H1 (cell line): ENCODE measurements at regions not wholly inside any gene's neighbourhood (a gene's known extent, or its start where the extent isn't known, plus 50 kb on each side); places are given as distances from the start of the nearest gene placed in this dataset.

ENCODE experiments used
- CTCF ChIA-PET: fragments of 300-600 bp; sonication (Branson Sonifier 250); formaldehyde crosslinking; loops from one replicate; lab custom pipeline; 2021; ENCODE audit not compliant: partially characterized antibody; lab: Charles Lee
- POLR2A ChIA-PET: fragments of 300-600 bp; sonication (Branson Sonifier 250); formaldehyde crosslinking; loops from one replicate; lab custom pipeline; 2021; ENCODE audit warnings: inconsistent platforms; ENCODE audit not compliant: partially characterized antibody; lab: Charles Lee
- DNase-seq, 2 experiments: peaks; one replicate each; pipeline versions ENCODE4 v3.0.0 to v3.0.0-alpha.2; 2010 to 2022; ENCODE audit warnings: low spot score in 2 of 2, low read depth in 1 of 2, mixed read lengths in 1 of 2
- FAIRE-seq: peaks from 2 replicates; lab custom pipeline; 2011; peaks lifted over from hg19 to GRCh38; lab: Jason Lieb, UNC
- H2AFZ ChIP-seq: 2 replicates; pipeline ENCODE4 v1.8.1; 2012; ENCODE audit warnings: low read length, inconsistent platforms
- H2AK5ac ChIP-seq: 2 replicates; pipeline ENCODE4 v1.6.1; 2013; ENCODE audit warnings: low read depth, low read length
- H2BK120ac ChIP-seq: replicated peaks from 2 replicates; pipeline ENCODE3; 2013; ENCODE audit warnings: low read depth, low read length, inconsistent platforms
- H2BK12ac ChIP-seq: 2 replicates; pipeline ENCODE4 v1.6.1; 2013; ENCODE audit warnings: low read depth, low read length
- H2BK15ac ChIP-seq: 2 replicates; pipeline ENCODE4 v1.6.1; 2013; ENCODE audit warnings: low read length
- H2BK20ac ChIP-seq: 2 replicates; pipeline ENCODE4 v1.6.1; 2013; ENCODE audit warnings: low read length
- H2BK5ac ChIP-seq: 2 replicates; pipeline ENCODE4 v1.6.1; 2013; ENCODE audit warnings: low read depth, low read length
- H3K14ac ChIP-seq: 2 replicates; pipeline ENCODE4 v1.6.1; 2013; ENCODE audit warnings: inconsistent platforms; ENCODE audit not compliant: insufficient read length
- H3K18ac ChIP-seq: 2 replicates; pipeline ENCODE4 v1.6.1; 2013; ENCODE audit warnings: low read length; ENCODE audit errors: extremely low read depth
- H3K23ac ChIP-seq: 2 replicates; pipeline ENCODE4 v1.6.1; 2013; ENCODE audit warnings: inconsistent platforms; ENCODE audit not compliant: insufficient read length
- H3K23me2 ChIP-seq: 2 replicates; pipeline ENCODE4 v1.6.1; 2013; ENCODE audit warnings: low read depth, low read length
- H3K27ac ChIP-seq: 2 replicates; pipeline ENCODE4 v1.6.1; 2011; ENCODE audit warnings: low read depth, low read length, inconsistent platforms
- H3K27me3 ChIP-seq, 4 experiments: replicated peaks in 1 of 4; 1 replicate in 1 of 4; 2 replicates in 3 of 4; pipeline versions ENCODE4 v1.6.1 to v1.8.1; 2011 to 2013; ENCODE audit warnings: low read length in 3 of 4, mild to moderate bottlenecking in 3 of 4, inconsistent platforms in 2 of 4, mixed read lengths in 2 of 4, moderate library complexity in 1 of 4; ENCODE audit not compliant: control insufficient read depth in 3 of 4, insufficient read depth in 3 of 4; ENCODE audit errors: extremely low read depth in 1 of 4
- H3K36me3 ChIP-seq, 4 experiments: 2 replicates each; pipeline versions ENCODE4 v1.6.1 to v1.8.1; 2011 to 2013; ENCODE audit warnings: mild to moderate bottlenecking in 4 of 4, low read length in 3 of 4, moderate library complexity in 2 of 4, control low read depth in 1 of 4, inconsistent platforms in 1 of 4; ENCODE audit not compliant: insufficient read depth in 4 of 4, control insufficient read depth in 2 of 4
- H3K4ac ChIP-seq: replicated peaks from 2 replicates; pipeline ENCODE3; 2013; ENCODE audit warnings: low read length, low read depth, mixed read lengths, inconsistent platforms; ENCODE audit not compliant: insufficient read length
- H3K4me1 ChIP-seq, 4 experiments: replicated peaks in 1 of 4; 1 replicate in 1 of 4; 2 replicates in 3 of 4; pipeline versions ENCODE4 v1.6.1 to v1.8.1; 2011 to 2013; ENCODE audit warnings: low read length in 3 of 4, inconsistent platforms in 2 of 4, mixed read lengths in 1 of 4; ENCODE audit not compliant: insufficient read depth in 4 of 4, control insufficient read depth in 3 of 4
- H3K4me2 ChIP-seq, 2 experiments: 2 replicates each; pipeline versions ENCODE4 v1.6.1 to v1.8.1; 2011 to 2013; ENCODE audit warnings: low read depth in 2 of 2, low read length in 2 of 2, control low read depth in 1 of 2, inconsistent platforms in 1 of 2, mild to moderate bottlenecking in 1 of 2; ENCODE audit not compliant: insufficient read depth in 1 of 2
- H3K4me3 ChIP-seq, 4 experiments: fragments of 200-600, 300-600 bp in 1 of 4; sonication (generic), shearing (Covaris generic), sonication (Bioruptor Twin) in 1 of 4; 2 replicates each; pipeline versions ENCODE4 v1.5.1 to v1.8.1; 2011 to 2016; ENCODE audit warnings: low read length in 4 of 4, low read depth in 3 of 4, control low read depth in 2 of 4, inconsistent platforms in 2 of 4, mild to moderate bottlenecking in 2 of 4, mixed read lengths in 1 of 4, moderate library complexity in 1 of 4; ENCODE audit not compliant: insufficient read depth in 2 of 4; ENCODE audit errors: extremely low read depth in 1 of 4
- H3K56ac ChIP-seq: replicated peaks from 2 replicates; pipeline ENCODE3; 2013; ENCODE audit warnings: low read depth, mild to moderate bottlenecking, mixed read lengths, low read length, inconsistent platforms; ENCODE audit not compliant: insufficient read length
- H3K79me1 ChIP-seq: 2 replicates; pipeline ENCODE4 v1.6.1; 2013; ENCODE audit warnings: low read depth, low read length, control low read depth
- H3K79me2 ChIP-seq, 2 experiments: 2 replicates each; pipeline versions ENCODE4 v1.6.1 to v1.8.1; 2012 to 2013; ENCODE audit warnings: low read length in 2 of 2, mild to moderate bottlenecking in 2 of 2, inconsistent platforms in 1 of 2; ENCODE audit not compliant: insufficient read depth in 2 of 2, control insufficient read depth in 1 of 2
- H3K9ac ChIP-seq, 4 experiments: replicated peaks in 1 of 4; 1 replicate in 1 of 4; 2 replicates in 3 of 4; pipeline versions ENCODE4 v1.6.1 to v1.8.1; 2011 to 2013; ENCODE audit warnings: low read depth in 3 of 4, low read length in 3 of 4, control low read depth in 2 of 4, mild to moderate bottlenecking in 2 of 4, moderate library complexity in 2 of 4, inconsistent platforms in 1 of 4; ENCODE audit errors: extremely low read depth in 1 of 4
- H3K9me3 ChIP-seq, 2 experiments: 2 replicates each; pipeline versions ENCODE4 v1.6.1 to v1.8.1; 2012 to 2013; ENCODE audit warnings: mild to moderate bottlenecking in 2 of 2, moderate library complexity in 2 of 2, control low read depth in 1 of 2, inconsistent platforms in 1 of 2, low read depth in 1 of 2, low read length in 1 of 2, mixed read lengths in 1 of 2; ENCODE audit not compliant: insufficient read depth in 2 of 2
- H4K20me1 ChIP-seq, 2 experiments: replicated peaks in 1 of 2; 2 replicates each; pipeline versions ENCODE3 to v1.8.1; 2011 to 2013; ENCODE audit warnings: inconsistent platforms in 2 of 2, low read length in 2 of 2, mild to moderate bottlenecking in 1 of 2; ENCODE audit not compliant: insufficient read depth in 2 of 2, control insufficient read depth in 1 of 2
- H4K5ac ChIP-seq: 2 replicates; pipeline ENCODE4 v1.6.1; 2013; ENCODE audit warnings: low read length, low read depth, mixed read lengths, inconsistent platforms; ENCODE audit not compliant: insufficient read length
- H4K8ac ChIP-seq: 2 replicates; pipeline ENCODE4 v1.8.0; 2013; ENCODE audit warnings: mild to moderate bottlenecking, moderate library complexity, low read length, inconsistent platforms; ENCODE audit not compliant: insufficient read depth; ENCODE audit errors: extremely low read depth
- H4K91ac ChIP-seq: replicated peaks from 2 replicates; pipeline ENCODE3; 2013; ENCODE audit warnings: low read length, mixed read lengths, inconsistent platforms; ENCODE audit not compliant: insufficient read length
- CBX5 ChIP-seq: fragments of 300-800, 300-1000 bp; sonication (generic); IDR thresholded peaks from 2 replicates; pipeline ENCODE4 v1.7.1; 2016; ENCODE audit warnings: antibody characterized with exemption, low read length, low read depth
- CEBPB ChIP-seq: IDR thresholded peaks from 2 replicates; pipeline ENCODE4 v1.6.1; 2012; ENCODE audit warnings: low read depth, low read length
- CHD1 ChIP-seq: IDR thresholded peaks from 2 replicates; pipeline ENCODE4 v1.6.1; 2012; ENCODE audit warnings: low read depth, low read length, improper control_type of control experiment
- CTBP2 ChIP-seq: IDR thresholded peaks from 2 replicates; pipeline ENCODE4 v1.7.0; 2011; ENCODE audit warnings: borderline replicate concordance, mild to moderate bottlenecking, moderate library complexity, mixed read lengths, low read length; ENCODE audit not compliant: insufficient read depth, insufficient read length
- CTCF ChIP-seq, 3 experiments: IDR thresholded peaks; 1 replicate in 2 of 3; 2 replicates in 1 of 3; pipeline versions ENCODE4 v1.5.1 to v1.6.1; 2011; ENCODE audit warnings: low read length in 3 of 3, mild to moderate bottlenecking in 3 of 3, inconsistent platforms in 2 of 3, low read depth in 1 of 3, moderate library complexity in 1 of 3; ENCODE audit not compliant: insufficient read depth in 1 of 3; ENCODE audit errors: control extremely low read depth in 1 of 3
- EP300 ChIP-seq, 2 experiments: IDR thresholded peaks; 1 replicate in 1 of 2; 2 replicates in 1 of 2; pipeline ENCODE4 v1.6.1; 2011 to 2012; ENCODE audit warnings: low read depth in 2 of 2, low read length in 2 of 2, mild to moderate bottlenecking in 2 of 2, borderline replicate concordance in 1 of 2, inconsistent platforms in 1 of 2, moderate library complexity in 1 of 2
- FOSL1 ChIP-seq: IDR thresholded peaks from 2 replicates; pipeline ENCODE4 v1.6.1; 2011; ENCODE audit warnings: mild to moderate bottlenecking, low read depth, low read length, moderate library complexity; ENCODE audit not compliant: insufficient read depth
- RBBP5 ChIP-seq: IDR thresholded peaks from 2 replicates; pipeline ENCODE4 v1.7.1; 2012; ENCODE audit warnings: low read depth, mild to moderate bottlenecking, inconsistent platforms, low read length, moderate library complexity, borderline replicate concordance
- SP1 ChIP-seq: IDR thresholded peaks from 2 replicates; pipeline ENCODE4 v1.6.1; 2011; ENCODE audit warnings: low read depth, low read length
- SP4 ChIP-seq: IDR thresholded peaks from 2 replicates; pipeline ENCODE4 v1.6.1; 2012; ENCODE audit warnings: low read length, inconsistent platforms
- WGBS, 2 experiments: shearing (Covaris generic) in 1 of 2; methylation state at CpG; one replicate each; pipeline versions ENCODE4 v1.1.6 to v1.1.7; 2013 to 2015; ENCODE audit warnings: low lambda C conversion rate in 2 of 2, mixed read lengths in 2 of 2, inconsistent platforms in 1 of 2, low coverage in 1 of 2, missing lambda C conversion rate in 1 of 2; ENCODE audit not compliant: insufficient replicate concordance in 2 of 2, insufficient coverage in 1 of 2, insufficient read length in 1 of 2; ENCODE audit errors: extremely low coverage in 1 of 2, missing lambda C conversion rate in 1 of 2; 5-methylcytosine and 5-hydroxymethylcytosine counted together

DNA sequence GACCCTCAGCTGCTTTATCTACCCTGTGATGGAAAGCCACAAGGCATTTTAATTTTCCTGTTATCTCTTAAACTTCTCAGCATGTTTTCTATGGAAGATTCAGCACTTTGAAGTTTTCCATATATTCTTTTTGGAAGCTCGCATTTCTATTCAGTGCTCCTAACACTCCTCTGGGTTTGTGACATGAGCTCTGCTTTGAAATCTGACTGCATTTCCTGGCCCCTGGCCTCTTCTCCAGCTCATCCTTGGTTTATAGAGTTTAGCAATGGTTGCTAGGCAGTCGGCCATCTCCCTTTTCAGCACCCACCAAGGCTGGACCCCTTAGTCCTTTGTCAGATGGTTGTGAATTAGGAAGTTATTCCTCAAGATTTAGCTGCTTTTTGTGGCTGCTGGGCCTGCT lies 150.6 kb downstream of the KCNA5 start:
- Histone ChIP-seq H4K5ac (no peak overlapping the region), H4K20me1 (no peaks in the 10 kb centered on the region), H3K23me2 (no peaks in the 10 kb centered on the region), H3K79me2 (no peaks in the 10 kb centered on the region), H3K56ac (no peak overlapping the region), H3K4ac (no peak overlapping the region), H3K4me3 (no peak overlapping the region), H3K4me2 (no peak overlapping the region), H3K9me3 (no peaks in the 10 kb centered on the region), H2BK120ac (no peak overlapping the region), H2BK5ac (no peak overlapping the region), H3K36me3 (no peaks in the 10 kb centered on the region), H3K9ac (no peak overlapping the region), H3K27ac (no peak overlapping the region), H2BK20ac (no peak overlapping the region), H3K79me1 (no peaks in the 10 kb centered on the region), H2AK5ac (no peak overlapping the region), H4K8ac (no peak overlapping the region), H2AFZ (no peak overlapping the region), H4K91ac (no peak overlapping the region), H2BK12ac (no peak overlapping the region), H3K18ac (no peak overlapping the region), H2BK15ac (no peak overlapping the region), H3K23ac (no peak overlapping the region), H3K27me3 (no peaks in the 10 kb centered on the region; a peak in 1 of 7 replicates), H3K14ac (no peak overlapping the region), H3K4me1 (no peaks in the 10 kb centered on the region)
- no peak for DNase-seq
- CTCF ChIA-PET = interaction anchor here (0.6 to 2.2 kb wide), 9 partner anchors 10 to 794 kb away, joined by 3 to 7 read pairs (median 4); no protein-coding TSS in a partner anchor
- TF ChIP-seq CHD1 = no peak
- TF ChIP-seq CTCF (IDR thresholded peaks at IDR 0.05; ENCODE audit: control extremely low read depth in 1 of 3, insufficient read depth in 1 of 3, low read depth in 1 of 3, low read length in 3 of 3) = no peak
- no peak for TF ChIP-seq CTBP2
- TF ChIP-seq SP1 = no peak
- no peak for TF ChIP-seq SP4
- TF ChIP-seq FOSL1 = no peak
- no peak for TF ChIP-seq RBBP5
- TF ChIP-seq CEBPB = no peak
- TF ChIP-seq EP300 (IDR thresholded peaks at IDR 0.05; ENCODE audit: borderline replicate concordance in 1 of 2, low read depth in 2 of 2, low read length in 2 of 2) = no peak
- no peak for TF ChIP-seq CBX5
- WGBS, 2 experiments = 80% methylated on average over 2 of the region's 2 CpGs; no CpG with 5 or more reads in 1 of the 2 experiments
- FAIRE-seq = no peak
- POLR2A ChIA-PET = interaction anchor here (1.2 kb wide), 1 partner anchor 10 kb away, joined by 3 read pairs; no protein-coding TSS in a partner anchor
